Mucosa of descending colon (tissue), 3 donors: ENCODE measurements at regions not wholly inside any gene's neighbourhood (a gene's known extent, or its start where the extent isn't known, plus 50 kb on each side); places are given as distances from the start of the nearest gene placed in this dataset.

Source experiments
- ATAC-seq: fragments of 200-7000 bp; cut with Tn5 transposase; one replicate; pipeline ENCODE4 v1.9.1; 2020; ENCODE audit warnings: mild to moderate bottlenecking, moderate library complexity
- DNase-seq, 3 donors: peaks; one replicate each; pipeline ENCODE4 v3.0.0-alpha.2; 2020
- H3K36me3 ChIP-seq: fragments of 200-600 bp; one replicate; pipeline ENCODE4 v1.8.0; 2021; ENCODE audit warnings: low read depth, mild to moderate bottlenecking
- H3K4me1 ChIP-seq: fragments of 200-600 bp; one replicate; pipeline ENCODE4 v1.8.0; 2021; ENCODE audit warnings: low read depth, mild to moderate bottlenecking
- H3K4me3 ChIP-seq: fragments of 200-600 bp; one replicate; pipeline ENCODE4 v1.8.0; 2021; ENCODE audit warnings: mild to moderate bottlenecking
- H3K9me3 ChIP-seq: fragments of 200-600 bp; one replicate; pipeline ENCODE4 v1.8.0; 2021; ENCODE audit warnings: mild to moderate bottlenecking
- intact Hi-C, 2 donors: fragments of 100-400 bp; cut with DNase I in 1 of 2; cut with micrococcal nuclease in 1 of 2; formaldehyde crosslinking; loops; one replicate each; pipeline versions ENCODE4 v1.11.0 to v1.11.1; 2022; cut with DNase I, micrococcal nuclease
- TF ChIP-seq, protein P1 (sequence below): fragments of 200-600 bp; IDR thresholded peaks from one replicate; pipeline ENCODE4 v1.8.0; 2022; ENCODE audit warnings: antibody characterized with exemption, mild to moderate bottlenecking
- donor health status: DM: no; HTN: no; CAD: no; lungs with moderate emphysema.
- donor health status: DM: no; HTN: no; CAD: no.
- donor health status: DM: no; HTN: yes; CAD: no.

DNA sequence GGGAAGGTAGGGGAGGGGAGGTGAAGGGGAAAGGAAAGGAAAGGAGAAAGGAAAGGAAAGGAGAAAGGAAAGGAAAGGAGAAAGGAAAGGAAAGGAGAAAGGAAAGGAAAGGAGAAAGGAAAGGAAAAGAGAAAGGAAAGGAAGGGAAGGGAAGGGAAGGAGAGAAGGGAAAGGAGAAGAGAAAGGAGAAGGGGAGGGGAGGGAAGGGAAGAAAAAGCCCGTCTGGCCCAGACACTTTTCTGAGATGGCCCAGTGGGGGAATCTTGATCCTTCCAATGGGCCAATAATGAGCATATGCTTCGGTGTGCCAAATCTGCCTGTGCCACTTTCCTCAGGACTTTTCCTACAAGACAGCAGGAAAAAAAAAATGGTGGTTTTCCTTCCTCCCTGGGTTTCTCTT, 64.5 kb downstream of the CH25H start:
- Histone ChIP-seq H3K36me3 (no peaks in the 10 kb centered on the region), H3K9me3 (no peaks in the 10 kb centered on the region), H3K4me3 (no peak overlapping the region), H3K4me1 (no peaks in the 10 kb centered on the region)
- TF ChIP-seq, protein P1, sequence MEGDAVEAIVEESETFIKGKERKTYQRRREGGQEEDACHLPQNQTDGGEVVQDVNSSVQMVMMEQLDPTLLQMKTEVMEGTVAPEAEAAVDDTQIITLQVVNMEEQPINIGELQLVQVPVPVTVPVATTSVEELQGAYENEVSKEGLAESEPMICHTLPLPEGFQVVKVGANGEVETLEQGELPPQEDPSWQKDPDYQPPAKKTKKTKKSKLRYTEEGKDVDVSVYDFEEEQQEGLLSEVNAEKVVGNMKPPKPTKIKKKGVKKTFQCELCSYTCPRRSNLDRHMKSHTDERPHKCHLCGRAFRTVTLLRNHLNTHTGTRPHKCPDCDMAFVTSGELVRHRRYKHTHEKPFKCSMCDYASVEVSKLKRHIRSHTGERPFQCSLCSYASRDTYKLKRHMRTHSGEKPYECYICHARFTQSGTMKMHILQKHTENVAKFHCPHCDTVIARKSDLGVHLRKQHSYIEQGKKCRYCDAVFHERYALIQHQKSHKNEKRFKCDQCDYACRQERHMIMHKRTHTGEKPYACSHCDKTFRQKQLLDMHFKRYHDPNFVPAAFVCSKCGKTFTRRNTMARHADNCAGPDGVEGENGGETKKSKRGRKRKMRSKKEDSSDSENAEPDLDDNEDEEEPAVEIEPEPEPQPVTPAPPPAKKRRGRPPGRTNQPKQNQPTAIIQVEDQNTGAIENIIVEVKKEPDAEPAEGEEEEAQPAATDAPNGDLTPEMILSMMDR = no peak
- DNase-seq (no peak), ATAC-seq (no peak)
- intact Hi-C loops = no loop called here

DNA sequence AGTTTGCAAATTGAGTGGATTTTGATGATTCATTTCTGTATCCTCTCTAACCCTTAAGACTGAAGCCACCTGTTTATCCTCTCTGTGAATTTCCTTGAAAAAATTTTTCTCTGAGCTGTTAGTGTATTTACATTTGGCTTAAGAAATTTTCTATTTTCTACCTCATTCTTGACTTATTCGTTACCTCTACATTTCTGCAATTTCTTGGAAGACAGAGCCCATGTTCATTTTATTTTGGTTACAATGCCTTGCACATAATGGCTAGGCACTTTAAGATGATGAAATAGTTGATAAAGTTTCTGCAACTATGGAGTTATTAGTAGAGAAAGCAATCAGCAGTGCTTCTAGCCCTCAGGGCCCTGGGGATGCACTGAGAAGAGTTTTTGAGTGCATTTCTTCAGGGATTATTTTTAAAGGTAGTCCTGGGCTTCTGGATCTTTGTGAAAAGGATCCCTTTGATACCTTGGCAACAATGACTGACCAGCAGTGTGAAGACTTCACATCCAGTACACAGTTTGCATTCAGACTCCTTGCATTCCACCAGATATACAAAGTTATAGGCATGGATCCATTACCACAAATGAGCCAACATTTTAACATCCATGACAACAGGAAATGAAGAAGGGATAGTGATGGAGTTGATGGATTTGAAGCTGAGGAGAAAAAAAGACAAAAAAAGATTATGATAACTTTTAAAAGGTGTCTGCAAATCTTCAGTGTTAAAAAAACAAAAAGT, 68.2 kb downstream of the CH25H start:
- TF ChIP-seq, protein P1 = no peak
- H3K9me3 ChIP-seq = no peaks in the 10 kb centered on the region
- intact Hi-C loops = no loop called here

DNA sequence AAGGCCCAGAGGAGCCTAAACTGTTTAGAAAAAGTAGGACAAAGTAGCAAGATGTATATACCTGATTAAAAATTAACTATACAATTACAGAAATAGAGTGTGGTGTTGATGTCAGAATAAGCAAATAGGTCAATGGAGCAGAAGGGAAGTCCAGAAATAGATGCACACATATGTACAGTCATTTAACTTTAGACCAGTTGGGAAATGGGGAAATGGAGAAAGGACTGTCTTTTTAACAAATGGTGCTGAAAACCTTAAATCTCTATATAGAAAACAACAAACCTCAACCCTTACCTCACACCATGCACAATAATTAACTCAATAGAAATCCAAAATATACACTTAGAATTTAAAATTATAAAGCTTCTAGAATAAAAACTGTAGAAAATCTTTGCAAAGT, 72.2 kb downstream of the CH25H start:
- ATAC-seq (no peak), DNase-seq (no peak)
- Histone ChIP-seq H3K4me3 (no peak overlapping the region), H3K36me3 (no peaks in the 10 kb centered on the region), H3K9me3 (no peaks in the 10 kb centered on the region), H3K4me1 (no peaks in the 10 kb centered on the region)
- intact Hi-C loops = no loop called here
- TF ChIP-seq, protein P1 = no peak

More for the DNA sequence above, 68.2 kb downstream of the CH25H start:
- no peak for ATAC-seq
- no peaks in the 10 kb centered on the region for H3K4me1 ChIP-seq
- DNase-seq = no peak
- H3K4me3 ChIP-seq = no peak overlapping the region
- no peaks in the 10 kb centered on the region for H3K36me3 ChIP-seq

DNA sequence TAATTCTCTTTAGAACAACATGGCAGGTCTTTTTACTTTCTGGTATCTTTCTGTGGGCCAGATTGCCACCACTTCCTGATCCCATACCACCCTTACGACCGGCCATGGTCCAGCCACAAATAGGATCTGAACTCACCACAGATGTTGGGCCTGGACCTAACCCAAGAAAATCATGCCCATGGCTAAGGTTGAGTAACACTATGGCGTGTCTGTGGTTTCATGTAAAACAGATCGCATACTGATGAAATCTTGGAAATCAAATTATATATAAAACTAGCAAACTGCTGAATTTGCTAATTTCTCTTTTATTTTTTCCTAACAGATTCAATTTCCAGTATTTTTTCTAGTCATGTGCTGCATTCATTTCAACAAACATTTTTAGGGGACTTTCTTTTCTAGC, 77.2 kb downstream of the CH25H start:
- TF ChIP-seq, protein P1 = no peak
- Histone ChIP-seq H3K4me3 (no peak overlapping the region), H3K9me3 (no peaks in the 10 kb centered on the region), H3K4me1 (no peaks in the 10 kb centered on the region), H3K36me3 (no peaks in the 10 kb centered on the region)
- ATAC-seq = no peak
- intact Hi-C loops = no loop called here
- DNase-seq = peak in 1 of 3 donors; percentile 28

DNA sequence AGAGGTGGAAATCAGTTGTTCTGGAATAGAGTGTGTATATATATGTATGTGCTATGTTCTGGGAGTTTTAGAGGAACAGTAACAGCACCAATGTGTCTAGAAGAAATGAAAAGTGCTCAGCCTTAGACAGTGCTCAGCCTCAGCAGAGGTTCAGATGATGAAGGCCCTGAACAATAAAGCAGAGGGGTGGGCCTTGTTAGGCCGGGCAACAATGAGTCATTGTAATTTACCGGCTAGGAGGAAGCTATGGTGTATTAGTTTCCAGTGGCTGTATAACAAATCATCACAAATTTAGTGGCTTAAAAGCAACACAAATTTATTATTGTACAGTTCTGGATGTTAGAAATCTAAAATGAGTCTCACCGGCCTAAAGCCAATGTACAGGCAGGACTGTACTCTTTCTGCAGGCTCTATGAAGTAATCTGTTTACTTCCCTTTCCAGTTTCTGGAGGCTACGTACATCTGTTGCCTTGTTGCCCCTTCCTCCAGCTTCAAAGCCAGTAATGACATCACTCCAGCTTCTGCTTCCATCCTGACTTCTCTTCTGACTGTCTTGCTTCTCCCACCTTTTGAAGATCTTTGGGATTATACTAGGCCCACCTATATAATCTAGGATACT, 84.6 kb downstream of the CH25H start:
- H3K4me3 ChIP-seq = no peak overlapping the region
- H3K4me1 ChIP-seq = no peaks in the 10 kb centered on the region
- DNase-seq (no peak), ATAC-seq (peak; percentile 61)
- TF ChIP-seq, protein P1 = no peak
- intact Hi-C loops = no loop called here
- H3K9me3 ChIP-seq = no peaks in the 10 kb centered on the region
- no peaks in the 10 kb centered on the region for H3K36me3 ChIP-seq
